GM12878 (cell line): ENCODE measurements at regions not wholly inside any gene's neighbourhood (a gene's known extent, or its start where the extent isn't known, plus 50 kb on each side); places are given as distances from the start of the nearest gene placed in this dataset.

ENCODE experiments used
- ATAC-seq: fragments of 200-7000 bp; cut with Tn5 transposase; 3 replicates; pipeline ENCODE4 v1.9.1; 2020; ENCODE audit warnings: mild to moderate bottlenecking, moderate library complexity
- BruUV-seq: library from RNA; stranded (reverse); fragments of 400-500 nt; replicated peaks from 2 replicates; lab custom pipeline; 2021; lab: Mats Ljungman, UMichigan
- CTCF ChIA-PET: fragments of 300-600 bp; sonication (Branson Sonifier 250); formaldehyde crosslinking; extraction: SDS; loops from one replicate; lab custom pipeline; 2021; ENCODE audit warnings: inconsistent platforms; lab: Yijun Ruan, JAX
- POLR2A ChIA-PET: fragments of 350-600 bp; formaldehyde crosslinking; extraction: SDS; loops from one replicate; lab custom pipeline; 2021; ENCODE audit warnings: inconsistent platforms; lab: Charles Lee
- RAD21 ChIA-PET: fragments of 300-600 bp; sonication (Branson Sonifier 250); formaldehyde crosslinking; loops from one replicate; lab custom pipeline; 2023; ENCODE audit warnings: antibody characterized with exemption; ENCODE audit not compliant: unreplicated experiment; lab: Charles Lee
- SMC1A ChIA-PET: fragments of 300-600 bp; sonication (Branson Sonifier 250); formaldehyde crosslinking; loops from one replicate; lab custom pipeline; 2023; ENCODE audit not compliant: unreplicated experiment, uncharacterized antibody; lab: Charles Lee
- DNase-seq: peaks from one replicate; pipeline ENCODE4 v3.0.0-alpha.2; 2011; ENCODE audit warnings: low read depth, low spot score
- FAIRE-seq: peaks from 3 replicates; lab custom pipeline; 2011; peaks lifted over from hg19 to GRCh38; lab: Jason Lieb, UNC
- H2AFZ ChIP-seq: 2 replicates; pipeline ENCODE4 v1.6.0; 2011; ENCODE audit warnings: low read depth, low read length, control low read depth; ENCODE audit not compliant: control insufficient read depth
- H3K27ac ChIP-seq: 2 replicates; pipeline ENCODE4 v1.5.1; 2011; ENCODE audit warnings: control low read depth; ENCODE audit not compliant: control insufficient read depth, insufficient read depth
- H3K27me3 ChIP-seq, 2 experiments: replicated peaks in 1 of 2; 2 replicates each; pipeline versions ENCODE4 v1.6.0 to v1.6.1; 2011; ENCODE audit warnings: low read length in 1 of 2; ENCODE audit not compliant: control insufficient read depth in 2 of 2, insufficient read depth in 2 of 2
- H3K36me3 ChIP-seq, 2 experiments: 2 replicates each; pipeline ENCODE4 v1.5.1; 2011; ENCODE audit warnings: low read length in 1 of 2; ENCODE audit not compliant: control insufficient read depth in 2 of 2, insufficient read depth in 2 of 2
- H3K4me1 ChIP-seq: 2 replicates; pipeline ENCODE4 v1.6.1; 2011; ENCODE audit warnings: mild to moderate bottlenecking, low read length, moderate library complexity, mixed read lengths; ENCODE audit not compliant: control insufficient read depth, insufficient read depth
- H3K4me2 ChIP-seq: 2 replicates; pipeline ENCODE4 v1.6.0; 2011; ENCODE audit warnings: control low read depth; ENCODE audit not compliant: control insufficient read depth, insufficient read depth
- H3K4me3 ChIP-seq: fragments of 200-600 bp; sonication (generic); 2 replicates; pipeline ENCODE4 v1.5.1; 2016
- H3K79me2 ChIP-seq: 2 replicates; pipeline ENCODE4 v1.6.0; 2011; ENCODE audit warnings: low read length; ENCODE audit not compliant: control insufficient read depth, insufficient read depth
- H3K9ac ChIP-seq: 2 replicates; pipeline ENCODE4 v1.8.0; 2011; ENCODE audit warnings: low read length, control low read depth, mixed read lengths; ENCODE audit not compliant: control insufficient read depth, insufficient read depth
- H3K9me3 ChIP-seq: replicated peaks from 3 replicates; pipeline ENCODE4 v1.5.1; 2011; ENCODE audit warnings: mild to moderate bottlenecking, low read length; ENCODE audit not compliant: control insufficient read depth, insufficient read depth
- H4K20me1 ChIP-seq: 2 replicates; pipeline ENCODE4 v1.6.0; 2011; ENCODE audit not compliant: control insufficient read depth, insufficient read depth
- CBX3 ChIP-seq: fragments of 200-600 bp; sonication (generic); IDR thresholded peaks from 2 replicates; pipeline ENCODE4 v1.6.1; 2016; ENCODE audit warnings: low read depth, borderline replicate concordance
- IRF4 ChIP-seq: IDR thresholded peaks from 2 replicates; pipeline ENCODE4 v1.6.1; 2011; ENCODE audit warnings: low read depth, low read length
- KDM1A ChIP-seq: fragments of 200-600 bp; sonication (generic); IDR thresholded peaks from 2 replicates; pipeline ENCODE4 v1.6.1; 2016; ENCODE audit warnings: borderline replicate concordance
- PRDM15 ChIP-seq: fragments of 450-650 bp; formaldehyde crosslinking; IDR thresholded peaks from 2 replicates; pipeline ENCODE4 v1.4.0; 2020; ENCODE audit warnings: mild to moderate bottlenecking, moderate library complexity
- REST ChIP-seq: IDR thresholded peaks from 2 replicates; pipeline ENCODE4 v1.6.1; 2012; ENCODE audit warnings: mild to moderate bottlenecking, low read depth, low read length
- SPI1 ChIP-seq: IDR thresholded peaks from 2 replicates; pipeline ENCODE4 v1.6.1; 2011; ENCODE audit warnings: low read depth, mild to moderate bottlenecking, low read length, moderate library complexity, borderline replicate concordance; ENCODE audit not compliant: insufficient read depth
- WGBS: methylation state at CpG from one replicate; pipeline ENCODE4 v1.1.6; 2016; ENCODE audit warnings: low lambda C conversion rate; ENCODE audit not compliant: insufficient replicate concordance, insufficient coverage; ENCODE audit errors: missing lambda C conversion rate; 5-methylcytosine and 5-hydroxymethylcytosine counted together
- in situ Hi-C: fragments of 300-500 bp; cut with MboI; formaldehyde crosslinking; loops from 9 replicates; pipeline ENCODE4 v1.14.3; 2018; ENCODE audit warnings: mixed read lengths
- intact Hi-C: fragments of 100-400 bp; cut with micrococcal nuclease; formaldehyde crosslinking; loops from one replicate; pipeline ENCODE4 v1.14.2; 2022; ENCODE audit not compliant: unreplicated experiment

- no TSS peak for BruUV-seq
- Histone ChIP-seq H3K27ac (no peak overlapping the region), H3K4me1 (no peaks in the 10 kb centered on the region), H3K9me3 (no peaks in the 10 kb centered on the region), H3K4me3 (no peak overlapping the region), H3K27me3 (no peaks in the 10 kb centered on the region), H4K20me1 (no peaks in the 10 kb centered on the region), H3K9ac (no peak overlapping the region), H3K36me3 (no peaks in the 10 kb centered on the region), H3K79me2 (no peaks in the 10 kb centered on the region), H3K4me2 (no peak overlapping the region), H2AFZ (no peak overlapping the region)
- ChIA-PET CTCF (no interaction called here), RAD21 (no interaction called here), POLR2A (no interaction called here), SMC1A (interaction anchor here (1.4 to 1.6 kb wide), 3 partner anchors 13 to 241 kb away, joined by 3 to 5 read pairs (median 3); no protein-coding TSS in a partner anchor)
- FAIRE-seq: no peak
- ATAC-seq: no peak
- intact Hi-C loops: no loop called here
- in situ Hi-C loops: no loop called here
- 10% methylated on average over 4 of the region's 4 CpGs for WGBS
- TF ChIP-seq KDM1A (no peak), CBX3 (no peak), REST (no peak), IRF4 (no peak), SPI1 (no peak), PRDM15 (CRISPR knock-in tag) (no peak)
- DNase-seq: no peak
These were observed 1676.7 kb upstream of the CDH9 start for GRCh38 chr5:28714907-28715698.
